NCI-H2107 treated with DMSO at 0.1 percent for 48 hours (cell line): ENCODE measurements at regions not wholly inside any gene's neighbourhood (a gene's known extent, or its start where the extent isn't known, plus 50 kb on each side); places are given as distances from the start of the nearest gene placed in this dataset.
"Not testable (repeated sequence)": the region's sequence is repeated elsewhere in the genome, so short reads cannot be mapped to it uniquely, and the experiment has no call there.

Experiments
- DNase-seq: peaks from one replicate; lab custom pipeline; 2025; ENCODE audit not compliant: unreplicated experiment; lab: John Stamatoyannopoulos, UW

DNA sequence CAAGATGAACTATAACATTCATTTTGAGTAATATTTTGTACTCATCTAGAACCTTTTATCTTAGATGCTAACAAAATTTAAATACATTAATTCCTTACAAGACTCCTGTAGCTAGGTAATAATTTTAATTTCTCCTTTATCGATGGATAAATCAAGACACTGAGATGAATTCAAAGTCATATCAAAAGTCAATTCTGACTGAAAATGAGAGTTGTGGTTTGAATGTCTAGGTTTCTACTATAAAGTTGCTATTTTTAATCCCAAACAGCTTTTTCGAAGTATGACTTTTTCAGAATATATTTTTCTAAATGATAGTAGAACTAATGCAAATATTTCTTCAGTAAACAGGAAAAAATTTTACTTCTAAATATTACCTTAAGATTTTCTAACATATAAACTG, 491.7 kb upstream of the FAM174A start:
- DNase-seq: no peak

DNA sequence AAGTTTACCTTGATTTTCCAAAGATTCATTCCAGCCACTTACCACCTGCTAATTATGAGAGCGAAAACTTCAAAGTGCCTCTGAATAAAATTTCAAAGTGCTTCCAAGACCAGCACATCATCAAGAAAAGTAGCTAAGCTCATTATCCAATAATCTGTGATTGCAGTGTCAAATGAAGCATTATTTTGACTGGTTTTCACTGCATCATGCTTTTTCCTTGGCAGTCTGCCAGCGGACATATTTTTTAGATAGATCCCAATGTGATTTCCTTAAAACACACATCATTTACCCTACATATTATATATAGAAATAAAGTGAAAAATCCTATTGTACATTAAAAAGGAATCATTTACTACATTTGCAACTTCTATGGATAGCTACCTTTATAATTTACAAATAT, 508.6 kb upstream of the FAM174A start:
- no peak for DNase-seq

- DNase-seq: no peak
Observed at GRCh38 chr5:100023536-100023935, 511.6 kb upstream of the FAM174A start.

DNA sequence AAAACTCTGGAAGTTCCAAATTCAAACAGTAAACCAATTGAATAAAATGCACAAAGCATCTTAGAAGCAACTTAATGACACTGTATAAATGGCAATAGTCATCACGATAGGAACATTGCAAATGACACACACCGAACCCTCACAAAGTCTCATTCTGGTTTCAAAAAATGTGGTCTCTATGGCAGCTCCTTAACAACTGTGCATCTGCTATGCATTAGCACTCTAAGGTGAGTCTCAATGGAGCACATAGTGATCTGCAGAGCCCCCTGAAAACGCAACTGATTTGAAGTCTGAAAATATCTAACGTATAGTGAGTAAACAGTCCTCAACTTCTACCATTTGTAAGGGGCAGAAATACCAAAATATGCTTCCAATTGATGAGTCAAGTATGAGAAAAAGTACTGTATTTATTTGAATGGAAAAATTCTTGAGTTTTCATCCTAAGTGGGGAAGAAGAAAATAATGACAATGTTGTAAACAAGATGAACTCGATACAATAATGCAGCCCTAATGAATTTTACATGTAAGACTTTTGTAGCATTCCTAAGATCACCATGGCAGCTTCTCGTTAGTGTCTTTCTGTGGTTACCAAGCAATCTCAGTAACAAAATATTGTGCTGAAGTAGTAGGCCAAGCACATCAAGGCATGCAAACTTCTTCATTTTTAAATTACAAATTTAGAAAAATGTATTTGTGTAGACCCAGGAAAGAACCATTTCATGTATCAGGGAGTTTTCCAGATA, 517.5 kb upstream of the FAM174A start:
- no peak for DNase-seq

- DNase-seq: not testable (repeated sequence)
Observed at GRCh38 chr5:100013305-100013704, 521.9 kb upstream of the FAM174A start.

DNA sequence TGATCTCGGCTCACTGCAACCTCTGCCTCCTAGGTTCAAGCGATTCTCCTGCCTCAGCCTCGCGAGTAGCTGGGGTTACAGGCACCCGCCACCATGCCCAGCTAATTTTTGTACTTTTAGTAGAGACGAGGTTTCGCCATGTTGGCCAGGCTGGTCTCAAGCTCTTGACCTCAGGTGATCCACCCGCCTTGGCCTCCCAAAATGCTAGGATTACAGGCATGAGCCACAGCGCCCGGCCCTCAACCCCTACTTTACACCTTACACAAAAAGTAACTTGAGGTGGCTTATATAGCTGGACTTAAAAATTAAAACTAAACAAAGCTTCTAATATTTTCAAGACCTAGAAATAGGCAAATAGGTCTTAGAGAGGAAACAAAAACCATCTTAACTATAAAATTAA, 524.0 kb upstream of the FAM174A start:
- not testable (repeated sequence) for DNase-seq

DNA sequence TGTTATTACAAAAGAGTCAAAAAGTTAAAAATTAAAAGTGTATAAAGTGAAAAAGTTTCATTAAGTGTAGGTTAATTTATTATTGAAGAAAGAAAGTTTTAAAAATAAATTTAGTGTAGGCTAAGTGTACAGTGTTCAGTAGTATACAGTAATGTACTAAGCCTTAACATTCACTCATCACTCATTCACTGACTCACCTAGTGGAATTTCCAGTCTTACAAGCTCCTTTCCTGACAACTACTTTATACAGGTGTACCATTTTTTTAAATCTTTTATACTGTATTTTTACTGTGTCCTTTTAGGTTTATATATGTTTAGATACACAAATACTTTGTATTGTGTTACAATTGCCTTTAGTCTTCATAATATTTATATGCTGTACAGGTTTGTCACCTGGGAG, 530.2 kb upstream of the FAM174A start:
- DNase-seq: no peak

DNA sequence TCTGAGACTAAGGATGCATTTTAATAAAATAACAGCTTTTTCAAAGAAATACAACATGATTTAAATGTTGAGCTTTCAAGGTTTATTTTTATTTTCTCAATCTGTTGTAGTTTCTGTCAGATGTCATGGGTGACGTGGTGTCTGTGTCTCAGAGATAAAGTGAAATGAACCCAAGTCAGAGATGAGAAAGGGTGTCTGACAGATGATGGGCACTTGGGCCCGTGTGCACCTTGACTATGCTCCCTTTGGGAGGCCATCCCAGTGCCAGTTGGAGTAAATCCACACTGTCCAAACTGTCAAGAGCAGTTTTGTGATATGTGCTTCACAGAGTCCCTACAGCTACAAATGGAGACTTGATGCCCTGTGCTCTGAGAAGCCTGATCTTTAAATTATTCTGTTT, 536.9 kb upstream of the FAM174A start:
- no peak for DNase-seq

DNA sequence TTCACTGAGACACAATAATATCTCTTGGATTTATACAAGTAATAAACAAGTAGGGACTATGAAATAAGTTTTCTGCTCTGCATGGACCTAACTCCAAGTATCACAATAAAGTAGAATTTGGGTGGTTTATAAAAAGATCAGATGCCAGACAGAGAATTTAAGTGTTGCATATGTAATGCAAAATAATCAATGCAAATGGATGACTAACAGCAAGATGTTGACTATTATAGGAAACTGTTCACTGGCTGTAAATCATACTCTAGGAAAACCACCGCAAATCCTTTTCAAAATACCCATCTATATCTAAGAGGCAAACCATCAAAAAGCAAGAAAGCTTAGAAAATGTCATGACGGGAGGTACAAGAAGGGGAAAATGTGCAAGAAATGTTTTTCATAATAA, 539.8 kb upstream of the FAM174A start:
- DNase-seq: no peak

DNA sequence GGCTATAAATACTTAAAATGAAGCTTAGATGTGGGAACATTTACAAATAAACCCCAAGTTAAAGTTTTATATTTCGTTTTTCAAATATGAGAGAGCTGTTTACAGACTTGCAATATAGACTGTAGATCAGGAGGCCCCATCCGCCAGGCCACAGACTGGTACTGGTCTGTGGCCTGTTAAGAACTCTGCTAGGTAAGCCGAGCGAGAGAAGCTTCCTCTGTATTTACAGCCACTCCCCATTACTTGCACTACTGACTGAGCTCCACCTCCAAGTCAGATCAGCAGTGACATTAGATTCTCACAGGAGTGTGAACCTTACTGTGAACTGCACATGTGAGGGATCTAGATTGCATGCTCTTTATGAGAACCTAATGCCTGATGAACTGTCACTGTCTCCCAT, 561.4 kb upstream of the FAM174A start:
- DNase-seq: no peak

DNA sequence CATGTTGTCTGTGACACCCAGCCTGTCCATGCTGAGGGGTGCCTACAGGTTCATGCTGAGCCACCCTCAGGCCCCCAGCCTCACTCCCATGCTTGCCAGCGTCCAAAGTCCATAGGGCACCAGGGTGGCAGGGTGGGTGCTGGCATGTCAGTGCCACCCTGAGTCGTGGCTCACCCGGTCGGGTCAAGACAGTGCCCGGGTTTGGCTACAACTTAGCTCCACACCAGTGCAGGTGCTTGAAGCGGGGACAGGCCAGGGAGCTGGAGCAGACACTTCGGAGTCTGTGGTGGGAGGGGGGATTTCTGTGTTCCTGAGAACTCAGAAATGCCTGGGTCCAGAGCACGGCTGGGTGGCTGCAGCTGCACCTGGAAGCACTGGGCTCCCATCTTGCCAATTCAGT, 579.2 kb upstream of the FAM174A start:
- DNase-seq: no peak

DNA sequence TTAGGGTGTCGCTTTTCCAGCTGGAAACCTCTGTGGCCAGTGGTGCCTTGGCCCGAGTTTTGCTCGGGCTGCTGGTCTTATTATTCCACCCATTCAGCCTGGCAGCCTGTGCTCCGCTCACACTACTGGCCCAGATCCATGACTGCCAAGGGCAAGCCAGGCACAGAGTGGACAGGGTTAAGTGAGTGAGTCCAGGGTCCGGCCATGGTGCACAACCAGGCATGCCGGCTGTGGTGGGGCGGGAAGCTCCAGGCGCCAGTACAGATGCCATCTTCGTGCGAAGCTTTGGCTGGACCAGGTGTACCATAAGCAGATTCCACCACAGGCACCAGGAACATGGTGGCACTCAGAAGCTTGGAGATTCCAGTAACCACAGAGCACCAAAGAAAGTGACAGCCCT, 580.2 kb upstream of the FAM174A start:
- DNase-seq: no peak

- no peak for DNase-seq
Observed at GRCh38 chr5:99949969-99950524, 585.1 kb upstream of the FAM174A start.

- no peak for DNase-seq
Observed at GRCh38 chr5:99949361-99949760, 585.8 kb upstream of the FAM174A start.

DNA sequence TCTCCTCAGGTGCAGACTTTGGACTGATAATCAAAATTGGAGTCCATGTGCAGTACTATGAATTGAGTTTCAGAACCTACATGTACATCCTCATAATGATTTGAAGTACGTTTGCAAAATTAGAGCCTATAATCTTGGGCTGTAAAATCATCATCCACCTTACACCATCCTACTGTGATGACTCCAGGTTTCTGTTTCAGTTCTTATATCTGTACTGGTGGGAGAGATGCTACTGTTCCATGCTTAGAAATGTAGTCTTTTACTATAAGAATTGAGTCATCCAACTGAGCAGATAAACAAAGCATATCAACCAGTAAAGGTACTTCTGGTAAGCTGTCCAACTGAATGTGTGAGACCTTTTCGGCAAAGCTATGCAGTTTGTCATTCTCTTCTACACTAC, 586.3 kb upstream of the FAM174A start:
- DNase-seq: no peak

GRCh38 chr5:99945478-99946442, 589.4 kb upstream of the FAM174A start:
- DNase-seq: no peak

DNA sequence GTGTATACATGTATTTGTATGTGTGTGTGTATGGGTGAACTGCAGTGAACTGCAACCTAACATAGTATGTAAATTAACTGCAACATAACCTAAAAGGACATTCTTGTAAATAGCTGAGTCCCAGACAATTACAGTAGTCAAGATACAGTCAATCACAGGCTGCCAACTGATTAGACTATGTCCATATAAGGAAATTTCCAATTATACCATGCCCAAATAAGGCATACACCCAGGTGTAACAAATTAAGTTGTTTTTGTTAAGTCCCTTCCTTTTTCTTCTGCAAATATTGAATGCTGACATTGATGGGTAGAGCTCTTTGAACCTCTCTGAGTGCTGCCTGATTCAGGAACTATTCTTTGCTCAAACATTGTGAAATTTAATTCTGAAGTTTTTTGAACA, 594.6 kb upstream of the FAM174A start:
- DNase-seq: no peak

- DNase-seq: no peak
Observed at GRCh38 chr5:99936911-99937310, 598.3 kb upstream of the FAM174A start.

DNA sequence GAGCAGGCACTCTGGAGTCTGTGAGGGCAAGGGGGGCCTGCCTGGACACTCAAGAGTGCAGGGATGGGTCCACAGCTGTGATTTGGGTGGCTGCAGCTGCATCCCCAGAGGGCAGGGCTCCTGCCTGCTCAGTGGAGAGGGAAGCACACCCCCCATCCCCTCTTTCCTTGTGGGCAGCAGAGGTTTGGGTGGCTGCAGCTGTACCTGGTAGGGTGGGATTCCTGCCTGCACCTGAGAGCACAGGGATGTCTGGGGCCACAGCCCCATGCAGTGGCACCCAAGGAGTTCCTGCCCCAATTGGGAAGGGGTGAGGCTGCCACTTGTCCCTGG, 605.4 kb upstream of the FAM174A start:
- DNase-seq: no peak

DNA sequence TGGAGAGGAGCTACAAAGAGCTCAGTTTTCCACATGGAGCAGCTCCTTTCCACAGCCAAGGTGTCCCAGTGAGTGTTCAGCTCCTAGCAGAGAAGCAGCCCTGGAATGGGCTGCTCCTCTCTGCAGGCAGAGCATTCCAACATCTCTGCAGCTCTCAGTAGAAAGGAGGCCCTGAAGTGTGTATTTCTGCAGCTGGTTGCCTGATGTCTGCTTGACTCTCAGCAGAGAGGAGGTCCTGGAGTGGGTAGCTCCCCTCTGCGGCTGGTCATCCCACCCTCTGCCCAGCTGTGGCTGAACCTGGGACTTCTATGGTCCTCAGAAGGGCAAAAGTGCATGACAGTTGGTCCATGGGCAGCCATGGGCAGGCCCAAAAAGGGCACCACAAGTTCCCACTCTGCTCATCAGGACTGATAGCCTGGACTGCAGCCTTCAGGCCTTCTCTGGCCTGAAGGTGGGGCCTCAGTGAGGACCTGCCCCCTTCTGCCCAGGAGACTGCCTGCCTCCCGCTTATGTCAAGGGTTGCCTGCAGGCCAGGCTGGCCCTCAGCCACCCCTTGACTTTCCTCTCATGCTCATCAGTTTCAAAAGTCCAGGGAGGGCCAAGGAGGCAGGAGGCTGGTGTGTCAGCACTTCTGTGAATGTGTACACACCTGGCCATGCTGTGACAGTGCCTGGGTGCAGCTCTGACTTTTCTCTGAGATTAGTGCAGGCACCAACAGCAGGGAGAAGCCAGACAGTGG, 605.9 kb upstream of the FAM174A start:
- DNase-seq: no peak

GRCh38 chr5:99928490-99928889, 606.7 kb upstream of the FAM174A start:
- no peak for DNase-seq
